ENCODE measurements at regions not wholly inside any gene's neighbourhood (a gene's known extent, or its start where the extent isn't known, plus 50 kb on each side); places are given as distances from the start of the nearest gene placed in this dataset.

DNA sequence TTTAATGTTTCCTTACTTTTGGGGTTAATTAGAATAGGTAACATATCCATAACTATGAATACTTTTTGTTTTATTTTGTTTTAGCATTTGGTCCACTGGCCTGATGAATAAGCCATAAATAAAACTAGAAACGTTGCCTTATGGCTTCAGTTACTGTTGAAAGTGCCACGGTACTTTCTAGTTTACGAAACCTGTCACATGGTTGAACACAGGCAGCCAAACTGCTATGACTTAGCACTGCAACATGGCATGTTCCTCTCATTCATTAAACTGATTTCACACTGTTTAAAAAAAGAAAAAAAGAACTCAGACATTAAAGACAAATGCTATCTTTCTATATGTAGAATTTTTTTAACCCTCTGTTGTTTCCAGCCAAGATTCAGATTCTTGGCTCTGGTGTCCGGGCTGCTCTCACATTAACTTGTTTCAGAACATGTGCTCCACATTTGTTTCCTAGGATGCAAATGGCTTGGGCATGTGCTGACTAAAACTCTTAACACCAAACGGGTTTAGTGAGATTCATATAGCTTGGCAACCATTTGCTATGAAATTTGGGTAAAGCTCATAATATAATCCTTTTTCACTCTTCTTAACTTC, 323.9 kb upstream of the RND3 start:
- Histone ChIP-seq H3K9me3 (ENCODE audit: low read length) (no peaks in the 10 kb centered on the region), H3K4me3 (ENCODE audit: low read depth, low read length, poor library complexity, severe bottlenecking) (no peak overlapping the region), H3K9me2 (ENCODE audit: low read depth, low read length) (no peaks in the 10 kb centered on the region), H3K4me2 (ENCODE audit: low read length) (no peak overlapping the region), H3K9ac (ENCODE audit: low read length) (no peak overlapping the region), H3K36me3 (ENCODE audit: insufficient read depth, low read length) (no peaks in the 10 kb centered on the region), H3F3A (ENCODE audit: insufficient read depth, low read length) (no peaks in the 10 kb centered on the region), H3K79me2 (ENCODE audit: insufficient read depth, low read length) (no peaks in the 10 kb centered on the region), H3K27me3 (ENCODE audit: insufficient read depth, low read length) (no peaks in the 10 kb centered on the region), H2AFZ (ENCODE audit: low read length) (no peak overlapping the region), H4K20me1 (ENCODE audit: insufficient read depth, low read length) (no peaks in the 10 kb centered on the region), H3K27ac (ENCODE audit: low read depth, low read length, poor library complexity, severe bottlenecking) (no peak overlapping the region), H3K4me1 (ENCODE audit: insufficient read depth, low read length, severe bottlenecking) (no peaks in the 10 kb centered on the region)
- TF ChIP-seq EZH2 (IDR thresholded peaks at IDR 0.05; ENCODE audit: borderline replicate concordance, low read length) (no peak), CTCF (IDR thresholded peaks at IDR 0.05; ENCODE audit: low read length) (no peak)

DNA sequence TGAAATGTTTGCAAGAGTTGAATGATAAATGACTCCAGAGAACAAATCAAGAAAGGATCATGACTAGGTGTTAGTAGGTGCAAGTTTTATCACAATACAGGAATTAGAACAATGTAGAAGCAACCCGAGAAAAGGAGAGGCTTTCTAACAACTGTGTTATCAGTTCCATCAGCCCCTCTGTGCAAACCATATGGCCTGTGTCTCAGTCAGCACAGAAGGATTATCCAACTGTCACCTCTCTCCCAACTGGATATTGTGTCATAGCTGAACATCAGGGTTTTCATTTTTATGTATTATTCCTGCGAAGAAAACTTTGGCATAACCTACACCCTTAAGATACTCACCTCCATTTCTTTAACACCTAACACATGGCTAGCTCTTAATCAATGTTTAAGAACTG, 321.6 kb upstream of the RND3 start:
- Histone ChIP-seq H3K9me2 (ENCODE audit: low read depth, low read length) (no peaks in the 10 kb centered on the region), H4K20me1 (ENCODE audit: insufficient read depth, low read length) (no peaks in the 10 kb centered on the region), H3K79me2 (ENCODE audit: insufficient read depth, low read length) (no peaks in the 10 kb centered on the region), H3K4me1 (ENCODE audit: insufficient read depth, low read length, severe bottlenecking) (no peaks in the 10 kb centered on the region), H3K36me3 (ENCODE audit: insufficient read depth, low read length) (no peaks in the 10 kb centered on the region), H3K4me3 (ENCODE audit: low read depth, low read length, poor library complexity, severe bottlenecking) (no peak overlapping the region), H3K27ac (ENCODE audit: low read depth, low read length, poor library complexity, severe bottlenecking) (no peak overlapping the region), H3K27me3 (ENCODE audit: insufficient read depth, low read length) (no peaks in the 10 kb centered on the region), H3K4me2 (ENCODE audit: low read length) (no peak overlapping the region), H2AFZ (ENCODE audit: low read length) (no peak overlapping the region), H3K9ac (ENCODE audit: low read length) (no peak overlapping the region), H3K9me3 (ENCODE audit: low read length) (no peaks in the 10 kb centered on the region), H3F3A (ENCODE audit: insufficient read depth, low read length) (no peaks in the 10 kb centered on the region)
- TF ChIP-seq EZH2 (IDR thresholded peaks at IDR 0.05; ENCODE audit: borderline replicate concordance, low read length) (no peak), CTCF (IDR thresholded peaks at IDR 0.05; ENCODE audit: low read length) (no peak)

DNA sequence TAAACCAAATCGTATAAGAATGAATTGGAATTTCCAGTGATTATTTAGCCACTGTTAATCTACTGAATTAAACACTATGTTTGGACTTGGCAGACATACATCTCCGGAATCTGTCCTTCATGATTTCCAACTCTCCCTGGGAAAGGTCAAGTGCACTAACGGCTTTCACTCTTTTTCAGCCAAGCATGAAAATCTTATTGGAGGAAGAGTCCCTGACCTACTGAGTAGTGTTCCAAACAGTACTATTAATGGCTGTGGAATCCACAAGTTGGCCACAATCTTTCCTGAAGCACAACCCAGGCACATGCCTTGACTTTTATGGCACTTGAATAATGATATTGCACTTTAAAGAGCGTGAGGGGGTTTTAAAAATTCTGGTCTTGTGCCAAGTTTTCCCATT, 318.9 kb upstream of the RND3 start:
- no peaks in the 10 kb centered on the region for H3K36me3 ChIP-seq (ENCODE audit: insufficient read depth, low read length)
- H4K20me1 ChIP-seq (ENCODE audit: insufficient read depth, low read length) = no peaks in the 10 kb centered on the region
- no peak overlapping the region for H2AFZ ChIP-seq (ENCODE audit: low read length)
- H3K79me2 ChIP-seq (ENCODE audit: insufficient read depth, low read length) = no peaks in the 10 kb centered on the region
- H3K9ac ChIP-seq (ENCODE audit: low read length) = no peak overlapping the region
- H3F3A ChIP-seq (ENCODE audit: insufficient read depth, low read length) = no peaks in the 10 kb centered on the region
- no peak overlapping the region for H3K27ac ChIP-seq (ENCODE audit: low read depth, low read length, poor library complexity, severe bottlenecking)
- H3K9me3 ChIP-seq (ENCODE audit: low read length) = no peaks in the 10 kb centered on the region
- no peak overlapping the region for H3K4me3 ChIP-seq (ENCODE audit: low read depth, low read length, poor library complexity, severe bottlenecking)
- no peaks in the 10 kb centered on the region for H3K9me2 ChIP-seq (ENCODE audit: low read depth, low read length)
- TF ChIP-seq EZH2 (IDR thresholded peaks at IDR 0.05; ENCODE audit: borderline replicate concordance, low read length) (no peak), CTCF (IDR thresholded peaks at IDR 0.05; ENCODE audit: low read length) (no peak)
- H3K4me1 ChIP-seq (ENCODE audit: insufficient read depth, low read length, severe bottlenecking) = no peaks in the 10 kb centered on the region
- no peaks in the 10 kb centered on the region for H3K27me3 ChIP-seq (ENCODE audit: insufficient read depth, low read length)
- no peak overlapping the region for H3K4me2 ChIP-seq (ENCODE audit: low read length)
